H1 (cell line): ENCODE measurements at regions not wholly inside any gene's neighbourhood (a gene's known extent, or its start where the extent isn't known, plus 50 kb on each side); places are given as distances from the start of the nearest gene placed in this dataset.

Experiments used
- CTCF ChIA-PET: fragments of 300-600 bp; sonication (Branson Sonifier 250); formaldehyde crosslinking; loops from one replicate; lab custom pipeline; 2021; ENCODE audit not compliant: partially characterized antibody; lab: Charles Lee
- POLR2A ChIA-PET: fragments of 300-600 bp; sonication (Branson Sonifier 250); formaldehyde crosslinking; loops from one replicate; lab custom pipeline; 2021; ENCODE audit warnings: inconsistent platforms; ENCODE audit not compliant: partially characterized antibody; lab: Charles Lee
- DNase-seq, 2 experiments: peaks; one replicate each; pipeline versions ENCODE4 v3.0.0 to v3.0.0-alpha.2; 2010 to 2022; ENCODE audit warnings: low spot score in 2 of 2, low read depth in 1 of 2, mixed read lengths in 1 of 2
- FAIRE-seq: peaks from 2 replicates; lab custom pipeline; 2011; peaks lifted over from hg19 to GRCh38; lab: Jason Lieb, UNC
- H2AFZ ChIP-seq: 2 replicates; pipeline ENCODE4 v1.8.1; 2012; ENCODE audit warnings: low read length, inconsistent platforms
- H2AK5ac ChIP-seq: 2 replicates; pipeline ENCODE4 v1.6.1; 2013; ENCODE audit warnings: low read depth, low read length
- H2BK120ac ChIP-seq: replicated peaks from 2 replicates; pipeline ENCODE3; 2013; ENCODE audit warnings: low read depth, low read length, inconsistent platforms
- H2BK12ac ChIP-seq: 2 replicates; pipeline ENCODE4 v1.6.1; 2013; ENCODE audit warnings: low read depth, low read length
- H2BK15ac ChIP-seq: 2 replicates; pipeline ENCODE4 v1.6.1; 2013; ENCODE audit warnings: low read length
- H2BK20ac ChIP-seq: 2 replicates; pipeline ENCODE4 v1.6.1; 2013; ENCODE audit warnings: low read length
- H2BK5ac ChIP-seq: 2 replicates; pipeline ENCODE4 v1.6.1; 2013; ENCODE audit warnings: low read depth, low read length
- H3K14ac ChIP-seq: 2 replicates; pipeline ENCODE4 v1.6.1; 2013; ENCODE audit warnings: inconsistent platforms; ENCODE audit not compliant: insufficient read length
- H3K18ac ChIP-seq: 2 replicates; pipeline ENCODE4 v1.6.1; 2013; ENCODE audit warnings: low read length; ENCODE audit errors: extremely low read depth
- H3K23ac ChIP-seq: 2 replicates; pipeline ENCODE4 v1.6.1; 2013; ENCODE audit warnings: inconsistent platforms; ENCODE audit not compliant: insufficient read length
- H3K23me2 ChIP-seq: 2 replicates; pipeline ENCODE4 v1.6.1; 2013; ENCODE audit warnings: low read depth, low read length
- H3K27ac ChIP-seq: 2 replicates; pipeline ENCODE4 v1.6.1; 2011; ENCODE audit warnings: low read depth, low read length, inconsistent platforms
- H3K27me3 ChIP-seq, 4 experiments: replicated peaks in 1 of 4; 1 replicate in 1 of 4; 2 replicates in 3 of 4; pipeline versions ENCODE4 v1.6.1 to v1.8.1; 2011 to 2013; ENCODE audit warnings: low read length in 3 of 4, mild to moderate bottlenecking in 3 of 4, inconsistent platforms in 2 of 4, mixed read lengths in 2 of 4, moderate library complexity in 1 of 4; ENCODE audit not compliant: control insufficient read depth in 3 of 4, insufficient read depth in 3 of 4; ENCODE audit errors: extremely low read depth in 1 of 4
- H3K36me3 ChIP-seq, 4 experiments: 2 replicates each; pipeline versions ENCODE4 v1.6.1 to v1.8.1; 2011 to 2013; ENCODE audit warnings: mild to moderate bottlenecking in 4 of 4, low read length in 3 of 4, moderate library complexity in 2 of 4, control low read depth in 1 of 4, inconsistent platforms in 1 of 4; ENCODE audit not compliant: insufficient read depth in 4 of 4, control insufficient read depth in 2 of 4
- H3K4ac ChIP-seq: replicated peaks from 2 replicates; pipeline ENCODE3; 2013; ENCODE audit warnings: low read length, low read depth, mixed read lengths, inconsistent platforms; ENCODE audit not compliant: insufficient read length
- H3K4me1 ChIP-seq, 4 experiments: replicated peaks in 1 of 4; 1 replicate in 1 of 4; 2 replicates in 3 of 4; pipeline versions ENCODE4 v1.6.1 to v1.8.1; 2011 to 2013; ENCODE audit warnings: low read length in 3 of 4, inconsistent platforms in 2 of 4, mixed read lengths in 1 of 4; ENCODE audit not compliant: insufficient read depth in 4 of 4, control insufficient read depth in 3 of 4
- H3K4me2 ChIP-seq, 2 experiments: 2 replicates each; pipeline versions ENCODE4 v1.6.1 to v1.8.1; 2011 to 2013; ENCODE audit warnings: low read depth in 2 of 2, low read length in 2 of 2, control low read depth in 1 of 2, inconsistent platforms in 1 of 2, mild to moderate bottlenecking in 1 of 2; ENCODE audit not compliant: insufficient read depth in 1 of 2
- H3K4me3 ChIP-seq, 4 experiments: fragments of 200-600, 300-600 bp in 1 of 4; sonication (generic), shearing (Covaris generic), sonication (Bioruptor Twin) in 1 of 4; 2 replicates each; pipeline versions ENCODE4 v1.5.1 to v1.8.1; 2011 to 2016; ENCODE audit warnings: low read length in 4 of 4, low read depth in 3 of 4, control low read depth in 2 of 4, inconsistent platforms in 2 of 4, mild to moderate bottlenecking in 2 of 4, mixed read lengths in 1 of 4, moderate library complexity in 1 of 4; ENCODE audit not compliant: insufficient read depth in 2 of 4; ENCODE audit errors: extremely low read depth in 1 of 4
- H3K56ac ChIP-seq: replicated peaks from 2 replicates; pipeline ENCODE3; 2013; ENCODE audit warnings: low read depth, mild to moderate bottlenecking, mixed read lengths, low read length, inconsistent platforms; ENCODE audit not compliant: insufficient read length
- H3K79me1 ChIP-seq: 2 replicates; pipeline ENCODE4 v1.6.1; 2013; ENCODE audit warnings: low read depth, low read length, control low read depth
- H3K79me2 ChIP-seq, 2 experiments: 2 replicates each; pipeline versions ENCODE4 v1.6.1 to v1.8.1; 2012 to 2013; ENCODE audit warnings: low read length in 2 of 2, mild to moderate bottlenecking in 2 of 2, inconsistent platforms in 1 of 2; ENCODE audit not compliant: insufficient read depth in 2 of 2, control insufficient read depth in 1 of 2
- H3K9ac ChIP-seq, 4 experiments: replicated peaks in 1 of 4; 1 replicate in 1 of 4; 2 replicates in 3 of 4; pipeline versions ENCODE4 v1.6.1 to v1.8.1; 2011 to 2013; ENCODE audit warnings: low read depth in 3 of 4, low read length in 3 of 4, control low read depth in 2 of 4, mild to moderate bottlenecking in 2 of 4, moderate library complexity in 2 of 4, inconsistent platforms in 1 of 4; ENCODE audit errors: extremely low read depth in 1 of 4
- H3K9me3 ChIP-seq, 2 experiments: 2 replicates each; pipeline versions ENCODE4 v1.6.1 to v1.8.1; 2012 to 2013; ENCODE audit warnings: mild to moderate bottlenecking in 2 of 2, moderate library complexity in 2 of 2, control low read depth in 1 of 2, inconsistent platforms in 1 of 2, low read depth in 1 of 2, low read length in 1 of 2, mixed read lengths in 1 of 2; ENCODE audit not compliant: insufficient read depth in 2 of 2
- H4K20me1 ChIP-seq, 2 experiments: replicated peaks in 1 of 2; 2 replicates each; pipeline versions ENCODE3 to v1.8.1; 2011 to 2013; ENCODE audit warnings: inconsistent platforms in 2 of 2, low read length in 2 of 2, mild to moderate bottlenecking in 1 of 2; ENCODE audit not compliant: insufficient read depth in 2 of 2, control insufficient read depth in 1 of 2
- H4K5ac ChIP-seq: 2 replicates; pipeline ENCODE4 v1.6.1; 2013; ENCODE audit warnings: low read length, low read depth, mixed read lengths, inconsistent platforms; ENCODE audit not compliant: insufficient read length
- H4K8ac ChIP-seq: 2 replicates; pipeline ENCODE4 v1.8.0; 2013; ENCODE audit warnings: mild to moderate bottlenecking, moderate library complexity, low read length, inconsistent platforms; ENCODE audit not compliant: insufficient read depth; ENCODE audit errors: extremely low read depth
- H4K91ac ChIP-seq: replicated peaks from 2 replicates; pipeline ENCODE3; 2013; ENCODE audit warnings: low read length, mixed read lengths, inconsistent platforms; ENCODE audit not compliant: insufficient read length
- BCL11A ChIP-seq, 2 experiments: IDR thresholded peaks; one replicate each; pipeline ENCODE4 v1.6.1; 2011; ENCODE audit warnings: low read depth in 2 of 2, low read length in 2 of 2, mild to moderate bottlenecking in 2 of 2
- BRCA1 ChIP-seq: IDR thresholded peaks from 2 replicates; pipeline ENCODE4 v1.6.1; 2012; ENCODE audit warnings: low read depth, low read length, improper control_type of control experiment
- CTBP2 ChIP-seq: IDR thresholded peaks from 2 replicates; pipeline ENCODE4 v1.7.0; 2011; ENCODE audit warnings: borderline replicate concordance, mild to moderate bottlenecking, moderate library complexity, mixed read lengths, low read length; ENCODE audit not compliant: insufficient read depth, insufficient read length
- EGR1 ChIP-seq: IDR thresholded peaks from 2 replicates; pipeline ENCODE4 v1.6.1; 2011; ENCODE audit warnings: low read depth, low read length, borderline replicate concordance
- JUN ChIP-seq: IDR thresholded peaks from 2 replicates; pipeline ENCODE4 v1.6.1; 2011; ENCODE audit warnings: low read depth, mild to moderate bottlenecking, improper control_type of control experiment, low read length
- JUND ChIP-seq: IDR thresholded peaks from 2 replicates; pipeline ENCODE4 v1.6.1; 2011; ENCODE audit warnings: mild to moderate bottlenecking, improper control_type of control experiment, low read length
- PHF8 ChIP-seq: fragments of 200-600 bp; sonication (generic); conservative IDR thresholded peaks from 2 replicates; pipeline ENCODE4 v1.7.1; 2012; ENCODE audit warnings: low read depth, mild to moderate bottlenecking, inconsistent platforms, low read length, moderate library complexity
- POU5F1 ChIP-seq: IDR thresholded peaks from 2 replicates; pipeline ENCODE4 v1.6.1; 2011; ENCODE audit warnings: low read depth, mild to moderate bottlenecking, low read length, moderate library complexity
- SIRT6 ChIP-seq: IDR thresholded peaks from one replicate; pipeline ENCODE4 v1.7.1; 2012; ENCODE audit warnings: low read length, inconsistent platforms
- TAF7 ChIP-seq: optimal IDR thresholded peaks from 2 replicates; pipeline ENCODE3; 2011; ENCODE audit warnings: low read depth, mild to moderate bottlenecking, inconsistent platforms, low read length, moderate library complexity, borderline replicate concordance
- TBP ChIP-seq: IDR thresholded peaks from 2 replicates; pipeline ENCODE4 v1.6.1; 2011; ENCODE audit warnings: low read depth, low read length, improper control_type of control experiment
- TCF12 ChIP-seq: IDR thresholded peaks from 2 replicates; pipeline ENCODE4 v1.6.1; 2011; ENCODE audit warnings: low read depth, mild to moderate bottlenecking, low read length
- WGBS, 2 experiments: shearing (Covaris generic) in 1 of 2; methylation state at CpG; one replicate each; pipeline versions ENCODE4 v1.1.6 to v1.1.7; 2013 to 2015; ENCODE audit warnings: low lambda C conversion rate in 2 of 2, mixed read lengths in 2 of 2, inconsistent platforms in 1 of 2, low coverage in 1 of 2, missing lambda C conversion rate in 1 of 2; ENCODE audit not compliant: insufficient replicate concordance in 2 of 2, insufficient coverage in 1 of 2, insufficient read length in 1 of 2; ENCODE audit errors: extremely low coverage in 1 of 2, missing lambda C conversion rate in 1 of 2; 5-methylcytosine and 5-hydroxymethylcytosine counted together
- TF ChIP-seq, protein P1 (sequence below): IDR thresholded peaks from 2 replicates; pipeline ENCODE4 v1.6.1; 2012; ENCODE audit warnings: inconsistent platforms

DNA sequence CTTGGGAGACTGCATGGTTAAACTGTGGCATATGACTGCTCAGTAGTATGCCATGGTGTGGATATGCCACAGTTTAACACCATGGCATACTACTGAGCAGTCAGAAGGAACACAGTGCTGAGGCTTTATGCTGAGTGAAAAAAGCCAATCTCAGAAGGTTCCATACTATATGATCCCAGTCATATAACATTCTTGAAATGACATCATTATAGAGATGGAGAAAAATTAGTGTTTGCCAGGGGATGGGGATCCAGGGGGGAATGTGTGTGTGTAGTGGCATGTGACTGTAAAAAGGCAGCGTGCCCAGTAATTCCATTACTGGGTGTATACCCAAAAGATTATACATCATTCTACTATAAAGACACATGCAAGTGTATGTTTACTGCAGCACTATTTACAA is 85.8 kb downstream of the FOXF2 start:
- 86% methylated on average over 1 of the region's 1 CpG; no CpG with 5 or more reads in 1 of the 2 experiments for WGBS, 2 experiments
- ChIA-PET CTCF (interaction anchor here (0.7 to 2.5 kb wide), 5 partner anchors 10 to 130 kb away, joined by 3 to 11 read pairs (median 6); no protein-coding TSS in a partner anchor), POLR2A (no interaction called here)
- Histone ChIP-seq H2AFZ (no peak overlapping the region), H2BK20ac (no peak overlapping the region), H3K79me2 (no peaks in the 10 kb centered on the region), H3K56ac (no peak overlapping the region), H3K23ac (no peak overlapping the region), H4K8ac (no peak overlapping the region), H3K36me3 (no peaks in the 10 kb centered on the region), H2BK15ac (no peak overlapping the region), H3K18ac (no peak overlapping the region), H2BK5ac (no peak overlapping the region), H3K27ac (no peak overlapping the region), H3K9me3 (no peaks in the 10 kb centered on the region), H3K4me3 (no peak overlapping the region), H4K5ac (no peak overlapping the region), H3K27me3 (no peaks in the 10 kb centered on the region), H4K20me1 (peaks cover 0 to 4% of the 10 kb centered on the region in 2 experiments), H2AK5ac (no peak overlapping the region), H2BK12ac (no peak overlapping the region), H3K9ac (no peak overlapping the region), H4K91ac (no peak overlapping the region), H3K14ac (no peak overlapping the region), H3K4ac (no peak overlapping the region), H3K79me1 (no peaks in the 10 kb centered on the region), H2BK120ac (no peak overlapping the region), H3K4me1 (no peaks in the 10 kb centered on the region; a peak in 1 of 7 replicates), H3K23me2 (peaks cover 9% of the 10 kb centered on the region; the same call in 1 of the 2 replicates), H3K4me2 (no peak overlapping the region)
- no peak for TF ChIP-seq BRCA1
- TF ChIP-seq, protein P1, sequence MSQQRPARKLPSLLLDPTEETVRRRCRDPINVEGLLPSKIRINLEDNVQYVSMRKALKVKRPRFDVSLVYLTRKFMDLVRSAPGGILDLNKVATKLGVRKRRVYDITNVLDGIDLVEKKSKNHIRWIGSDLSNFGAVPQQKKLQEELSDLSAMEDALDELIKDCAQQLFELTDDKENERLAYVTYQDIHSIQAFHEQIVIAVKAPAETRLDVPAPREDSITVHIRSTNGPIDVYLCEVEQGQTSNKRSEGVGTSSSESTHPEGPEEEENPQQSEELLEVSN: no peak
- TF ChIP-seq TBP: no peak
- TF ChIP-seq JUND: no peak
- no peak for TF ChIP-seq TAF7
- no peak for TF ChIP-seq SIRT6
- no peak for TF ChIP-seq JUN
- TF ChIP-seq BCL11A (IDR thresholded peaks at IDR 0.05; ENCODE audit: low read depth in 2 of 2, low read length in 2 of 2): no peak
- TF ChIP-seq EGR1: no peak
- no peak for TF ChIP-seq TCF12
- TF ChIP-seq CTBP2: no peak
- no peak for TF ChIP-seq PHF8
- TF ChIP-seq POU5F1: no peak
- DNase-seq (no peak), FAIRE-seq (no peak)
